H1 (cell line): ENCODE measurements at regions not wholly inside any gene's neighbourhood (a gene's known extent, or its start where the extent isn't known, plus 50 kb on each side); places are given as distances from the start of the nearest gene placed in this dataset.

Source experiments
- ATF2 ChIP-seq: IDR thresholded peaks from 2 replicates; pipeline ENCODE4 v1.6.1; 2012; ENCODE audit warnings: low read length, inconsistent platforms
- FOSL1 ChIP-seq: IDR thresholded peaks from 2 replicates; pipeline ENCODE4 v1.6.1; 2011; ENCODE audit warnings: mild to moderate bottlenecking, low read depth, low read length, moderate library complexity; ENCODE audit not compliant: insufficient read depth
- HDAC6 ChIP-seq: IDR thresholded peaks from one replicate; pipeline ENCODE4 v1.7.1; 2012; ENCODE audit warnings: low read depth, mild to moderate bottlenecking, inconsistent platforms, low read length, moderate library complexity
- JUN ChIP-seq: IDR thresholded peaks from 2 replicates; pipeline ENCODE4 v1.6.1; 2011; ENCODE audit warnings: low read depth, mild to moderate bottlenecking, improper control_type of control experiment, low read length
- SIRT6 ChIP-seq: IDR thresholded peaks from one replicate; pipeline ENCODE4 v1.7.1; 2012; ENCODE audit warnings: low read length, inconsistent platforms
- TF ChIP-seq, protein P1 (sequence below), 3 experiments: IDR thresholded peaks; 1 replicate in 2 of 3; 2 replicates in 1 of 3; pipeline versions ENCODE4 v1.5.1 to v1.6.1; 2011; ENCODE audit warnings: low read length in 3 of 3, mild to moderate bottlenecking in 3 of 3, inconsistent platforms in 2 of 3, low read depth in 1 of 3, moderate library complexity in 1 of 3; ENCODE audit not compliant: insufficient read depth in 1 of 3; ENCODE audit errors: control extremely low read depth in 1 of 3

DNA sequence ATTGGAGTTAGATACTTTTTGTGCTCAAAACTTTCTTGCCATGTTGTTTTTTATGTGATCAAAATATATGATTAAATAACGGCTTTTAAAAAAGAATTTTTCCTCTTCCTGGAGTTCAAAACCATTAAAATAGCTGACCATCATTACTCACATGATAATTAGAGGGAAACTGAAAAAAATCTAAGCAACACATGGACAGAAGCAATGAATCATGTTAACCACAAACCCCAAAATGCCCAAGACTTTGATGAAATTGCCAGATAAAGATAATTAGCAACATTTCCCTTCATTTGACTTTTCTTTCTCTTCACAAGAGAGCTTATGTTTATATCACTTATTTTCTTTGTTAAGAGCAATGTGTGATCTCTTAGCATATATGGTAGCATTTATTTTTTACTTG lies 1294.2 kb downstream of the EFNA5 start:
- TF ChIP-seq, protein P1, sequence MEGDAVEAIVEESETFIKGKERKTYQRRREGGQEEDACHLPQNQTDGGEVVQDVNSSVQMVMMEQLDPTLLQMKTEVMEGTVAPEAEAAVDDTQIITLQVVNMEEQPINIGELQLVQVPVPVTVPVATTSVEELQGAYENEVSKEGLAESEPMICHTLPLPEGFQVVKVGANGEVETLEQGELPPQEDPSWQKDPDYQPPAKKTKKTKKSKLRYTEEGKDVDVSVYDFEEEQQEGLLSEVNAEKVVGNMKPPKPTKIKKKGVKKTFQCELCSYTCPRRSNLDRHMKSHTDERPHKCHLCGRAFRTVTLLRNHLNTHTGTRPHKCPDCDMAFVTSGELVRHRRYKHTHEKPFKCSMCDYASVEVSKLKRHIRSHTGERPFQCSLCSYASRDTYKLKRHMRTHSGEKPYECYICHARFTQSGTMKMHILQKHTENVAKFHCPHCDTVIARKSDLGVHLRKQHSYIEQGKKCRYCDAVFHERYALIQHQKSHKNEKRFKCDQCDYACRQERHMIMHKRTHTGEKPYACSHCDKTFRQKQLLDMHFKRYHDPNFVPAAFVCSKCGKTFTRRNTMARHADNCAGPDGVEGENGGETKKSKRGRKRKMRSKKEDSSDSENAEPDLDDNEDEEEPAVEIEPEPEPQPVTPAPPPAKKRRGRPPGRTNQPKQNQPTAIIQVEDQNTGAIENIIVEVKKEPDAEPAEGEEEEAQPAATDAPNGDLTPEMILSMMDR (IDR thresholded peaks at IDR 0.05; ENCODE audit: control extremely low read depth in 1 of 3, insufficient read depth in 1 of 3, low read depth in 1 of 3, low read length in 3 of 3), result no peak
- TF ChIP-seq HDAC6, result no peak
- TF ChIP-seq FOSL1, result no peak
- TF ChIP-seq ATF2, result no peak
- TF ChIP-seq SIRT6, result no peak
- TF ChIP-seq JUN, result no peak
